ENCODE measurements at regions not wholly inside any gene's neighbourhood (a gene's known extent, or its start where the extent isn't known, plus 50 kb on each side); places are given as distances from the start of the nearest gene placed in this dataset.
"Not testable (repeated sequence)": the region's sequence is repeated elsewhere in the genome, so short reads cannot be mapped to it uniquely, and the experiment has no call there.

DNA sequence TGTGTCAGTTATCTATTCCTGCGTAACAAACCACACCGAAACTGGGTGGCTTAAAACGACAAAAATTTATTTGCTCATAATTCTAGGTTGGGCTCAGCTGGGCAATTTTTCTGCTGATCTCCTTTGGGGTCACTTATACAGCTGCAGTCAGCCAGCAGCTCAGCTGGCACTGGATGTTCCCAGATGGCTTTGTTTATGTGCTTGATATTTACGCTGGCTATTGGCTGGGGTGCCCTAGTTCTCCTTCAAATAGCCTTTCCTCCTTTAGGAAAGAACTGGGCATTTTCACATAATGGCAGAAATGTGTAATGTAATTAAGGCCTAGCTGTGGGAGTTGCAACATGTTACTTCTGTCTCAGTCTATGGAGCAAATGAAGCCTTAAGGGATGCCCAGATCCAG lies 142.2 kb downstream of the B3GNT2 start:
- H3K4me1 ChIP-seq (ENCODE audit: control insufficient read depth, insufficient read depth, low read length), result peaks cover 5% of the 10 kb centered on the region
- H3K27me3 ChIP-seq (ENCODE audit: control insufficient read depth, insufficient read depth, low read length), result no peaks in the 10 kb centered on the region
- H3K4me3 ChIP-seq (ENCODE audit: low read length), result no peak overlapping the region
- H3K9ac ChIP-seq (ENCODE audit: low read length), result no peak overlapping the region
- no peak overlapping the region for H3K27ac ChIP-seq (ENCODE audit: low read depth, low read length)
- H3K36me3 ChIP-seq (ENCODE audit: control insufficient read depth, insufficient read depth, low read length), result no peaks in the 10 kb centered on the region

DNA sequence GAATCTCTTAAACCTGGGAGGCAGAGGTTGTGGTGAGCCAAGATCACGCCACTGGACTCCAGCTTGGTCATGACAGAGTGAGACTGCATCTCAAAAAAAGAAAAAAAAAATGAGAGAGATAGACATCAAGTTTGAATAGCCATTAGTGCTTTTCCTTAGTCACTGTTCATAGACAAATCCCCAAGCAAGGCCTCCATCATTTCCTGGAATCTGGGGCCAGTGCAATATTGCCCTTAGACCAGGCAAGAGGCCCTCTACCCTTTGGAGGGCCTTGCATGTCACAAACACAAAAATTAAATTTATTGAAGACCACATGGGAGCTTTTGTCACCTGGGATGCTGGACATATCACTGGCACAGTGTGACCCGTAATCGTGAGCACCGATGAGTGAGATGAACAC lies 141.5 kb downstream of the B3GNT2 start:
- H3K4me1 ChIP-seq (ENCODE audit: control insufficient read depth, insufficient read depth, low read length), result peaks cover 5% of the 10 kb centered on the region
- H3K27me3 ChIP-seq (ENCODE audit: control insufficient read depth, insufficient read depth, low read length), result no peaks in the 10 kb centered on the region
- no peaks in the 10 kb centered on the region for H3K36me3 ChIP-seq (ENCODE audit: control insufficient read depth, insufficient read depth, low read length)

DNA sequence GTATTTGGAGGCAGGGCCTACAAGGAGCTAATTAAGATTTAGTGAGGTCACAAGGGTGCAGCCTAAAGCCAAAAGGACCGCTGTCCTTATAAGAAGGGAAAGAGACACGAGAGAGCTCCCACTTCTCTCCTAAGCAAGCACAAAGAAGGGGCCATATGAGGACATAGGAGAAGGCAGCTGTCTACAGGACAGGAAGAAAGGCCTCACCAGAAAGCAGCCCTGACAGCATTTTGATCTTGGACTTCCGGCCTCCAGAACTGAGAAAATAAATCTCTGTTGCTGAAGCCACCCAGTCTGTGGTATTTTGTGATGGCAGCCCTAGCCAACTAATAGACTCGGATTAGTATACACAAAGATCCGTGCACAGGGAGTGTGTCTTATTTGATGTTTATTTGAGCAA lies 139.7 kb downstream of the B3GNT2 start:
- Histone ChIP-seq H3K27ac (ENCODE audit: low read depth, low read length) (no peak overlapping the region), H3K9ac (ENCODE audit: low read length) (no peak overlapping the region), H3K27me3 (ENCODE audit: control insufficient read depth, insufficient read depth, low read length) (no peaks in the 10 kb centered on the region), H3K4me3 (ENCODE audit: low read length) (no peak overlapping the region), H3K36me3 (ENCODE audit: control insufficient read depth, insufficient read depth, low read length) (no peaks in the 10 kb centered on the region), H3K4me1 (ENCODE audit: control insufficient read depth, insufficient read depth, low read length) (no peaks in the 10 kb centered on the region)

More for the DNA sequence above, 141.5 kb downstream of the B3GNT2 start:
- no peak overlapping the region for H3K9ac ChIP-seq (ENCODE audit: low read length)
- H3K4me3 ChIP-seq (ENCODE audit: low read length), result no peak overlapping the region
- H3K27ac ChIP-seq (ENCODE audit: low read depth, low read length), result no peak overlapping the region

DNA sequence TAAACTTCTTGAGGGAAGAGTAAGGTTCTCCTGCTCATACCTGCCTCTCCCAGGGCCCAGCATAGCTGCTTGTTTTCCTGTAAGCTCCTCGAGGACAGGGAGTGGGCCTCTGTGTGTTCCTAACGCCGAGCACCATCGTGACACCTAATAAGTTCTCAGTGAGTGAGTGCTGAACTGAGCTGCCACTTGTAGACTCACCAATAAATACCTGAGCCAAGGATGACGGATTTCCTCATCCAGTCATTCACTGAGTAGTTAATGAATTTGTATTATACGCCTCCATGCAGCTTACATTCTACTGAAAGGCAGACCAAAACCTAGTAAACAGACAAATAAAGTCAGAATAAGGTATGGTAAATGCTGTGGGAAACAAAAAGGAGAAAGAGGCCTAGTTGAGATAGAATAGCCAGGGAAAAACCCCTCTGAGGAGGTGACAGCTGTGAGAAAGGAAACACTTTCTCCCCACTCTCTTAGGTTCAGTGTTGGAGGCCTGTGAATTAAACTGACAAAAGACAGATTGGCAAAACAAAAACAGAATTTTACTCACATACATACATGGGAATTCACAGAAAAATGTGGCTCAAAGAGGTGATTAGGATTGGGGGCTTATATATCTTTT lies 138.6 kb downstream of the B3GNT2 start:
- Histone ChIP-seq H3K27ac (ENCODE audit: low read depth, low read length) (no peak overlapping the region), H3K27me3 (ENCODE audit: control insufficient read depth, insufficient read depth, low read length) (no peaks in the 10 kb centered on the region), H3K36me3 (ENCODE audit: control insufficient read depth, insufficient read depth, low read length) (no peaks in the 10 kb centered on the region), H3K4me1 (ENCODE audit: control insufficient read depth, insufficient read depth, low read length) (no peaks in the 10 kb centered on the region), H3K9ac (ENCODE audit: low read length) (no peak overlapping the region), H3K4me3 (ENCODE audit: low read length) (no peak overlapping the region)

DNA sequence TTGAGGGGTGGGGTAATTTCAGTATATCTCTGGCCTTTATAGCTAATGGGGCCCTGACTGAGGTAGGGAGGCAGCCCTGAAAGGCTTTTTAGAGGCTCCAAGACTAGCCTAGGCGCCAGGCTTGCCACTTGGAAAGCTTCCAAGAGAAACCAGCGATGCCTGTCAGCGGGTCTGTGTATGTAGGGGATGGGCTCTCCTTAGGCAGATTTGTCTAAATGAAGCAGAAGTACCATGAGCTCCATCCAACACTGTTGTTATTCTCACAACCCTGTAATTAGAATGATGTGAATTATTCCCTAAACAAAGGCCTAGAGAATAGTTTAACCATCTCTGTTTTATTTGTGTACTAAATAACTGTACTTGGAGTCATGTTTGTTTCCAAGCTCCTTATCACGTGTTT lies 138.1 kb downstream of the B3GNT2 start:
- Histone ChIP-seq H3K4me1 (ENCODE audit: control insufficient read depth, insufficient read depth, low read length) (no peaks in the 10 kb centered on the region), H3K36me3 (ENCODE audit: control insufficient read depth, insufficient read depth, low read length) (no peaks in the 10 kb centered on the region), H3K27me3 (ENCODE audit: control insufficient read depth, insufficient read depth, low read length) (no peaks in the 10 kb centered on the region), H3K9ac (ENCODE audit: low read length) (no peak overlapping the region), H3K4me3 (ENCODE audit: low read length) (no peak overlapping the region), H3K27ac (ENCODE audit: low read depth, low read length) (no peak overlapping the region)

DNA sequence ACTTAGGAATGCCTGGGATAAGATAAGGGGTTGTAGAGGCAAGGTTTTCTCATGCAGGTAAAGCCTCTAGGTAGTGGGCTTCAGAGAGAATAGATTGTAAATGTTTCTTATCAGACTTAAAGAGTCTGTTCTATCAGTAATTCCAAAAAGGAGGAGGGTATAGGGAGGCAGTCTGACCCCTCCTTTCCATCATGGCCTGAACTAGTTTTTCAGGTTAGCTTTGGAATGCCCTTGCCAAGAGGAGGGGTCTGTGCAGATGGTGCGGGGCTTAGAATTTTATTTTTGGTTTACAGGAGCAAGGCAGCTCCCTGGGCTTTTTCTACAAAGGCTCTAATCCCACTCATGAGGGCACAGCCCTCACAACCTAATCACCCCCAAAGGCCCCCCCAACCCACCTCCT lies 135.0 kb downstream of the B3GNT2 start:
- H3K9ac ChIP-seq (ENCODE audit: low read length), result no peak overlapping the region
- no peaks in the 10 kb centered on the region for H3K36me3 ChIP-seq (ENCODE audit: control insufficient read depth, insufficient read depth, low read length)
- H3K4me1 ChIP-seq (ENCODE audit: control insufficient read depth, insufficient read depth, low read length), result no peaks in the 10 kb centered on the region
- H3K27me3 ChIP-seq (ENCODE audit: control insufficient read depth, insufficient read depth, low read length), result no peaks in the 10 kb centered on the region
- no peak overlapping the region for H3K27ac ChIP-seq (ENCODE audit: low read depth, low read length)
- no peak overlapping the region for H3K4me3 ChIP-seq (ENCODE audit: low read length)

DNA sequence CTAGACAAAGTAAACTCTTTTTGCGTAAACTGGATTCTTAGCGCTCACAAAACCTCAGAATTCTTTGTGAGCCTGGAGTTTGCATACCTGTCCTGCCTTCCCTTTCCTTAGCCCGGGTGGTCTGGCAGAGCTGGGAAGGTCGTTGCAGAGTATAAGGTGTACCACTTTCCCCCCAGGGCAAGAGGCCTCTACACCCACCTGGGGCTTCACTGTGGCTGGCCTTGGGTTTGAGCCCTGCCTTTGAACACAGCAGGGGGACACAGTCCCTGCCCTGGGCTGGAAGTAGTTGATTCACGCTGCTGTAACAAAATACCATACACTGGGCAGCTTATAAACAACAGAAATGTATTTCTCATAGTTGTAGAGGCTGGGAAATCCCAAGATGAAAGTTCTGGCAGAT lies 133.9 kb downstream of the B3GNT2 start:
- no peak overlapping the region for H3K4me3 ChIP-seq (ENCODE audit: low read length)
- no peaks in the 10 kb centered on the region for H3K4me1 ChIP-seq (ENCODE audit: control insufficient read depth, insufficient read depth, low read length)
- H3K27ac ChIP-seq (ENCODE audit: low read depth, low read length), result no peak overlapping the region
- no peak overlapping the region for H3K9ac ChIP-seq (ENCODE audit: low read length)
- no peaks in the 10 kb centered on the region for H3K27me3 ChIP-seq (ENCODE audit: control insufficient read depth, insufficient read depth, low read length)
- no peaks in the 10 kb centered on the region for H3K36me3 ChIP-seq (ENCODE audit: control insufficient read depth, insufficient read depth, low read length)

DNA sequence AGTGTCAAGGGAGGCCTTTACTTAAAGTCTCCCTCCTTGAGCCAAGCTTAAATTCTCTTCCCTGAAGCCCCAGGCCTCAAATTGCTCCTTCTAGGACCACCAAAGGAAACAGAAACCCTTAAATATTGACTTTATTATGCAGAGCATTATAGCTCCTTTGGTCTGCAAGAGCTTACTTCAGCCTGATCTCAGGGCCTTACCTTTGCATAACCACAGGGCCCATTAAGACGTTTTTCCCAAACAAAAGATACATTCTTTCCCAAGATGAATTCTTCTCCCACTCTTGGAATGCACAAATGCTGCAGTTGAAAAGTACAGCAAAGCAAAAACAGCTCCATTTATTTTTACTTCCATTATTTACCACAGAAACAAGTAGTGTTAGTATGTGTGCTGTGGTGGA lies 130.8 kb downstream of the B3GNT2 start:
- no peaks in the 10 kb centered on the region for H3K4me1 ChIP-seq (ENCODE audit: control insufficient read depth, insufficient read depth, low read length)
- H3K36me3 ChIP-seq (ENCODE audit: control insufficient read depth, insufficient read depth, low read length), result no peaks in the 10 kb centered on the region
- no peaks in the 10 kb centered on the region for H3K27me3 ChIP-seq (ENCODE audit: control insufficient read depth, insufficient read depth, low read length)
- no peak overlapping the region for H3K9ac ChIP-seq (ENCODE audit: low read length)
- no peak overlapping the region for H3K27ac ChIP-seq (ENCODE audit: low read depth, low read length)
- no peak overlapping the region for H3K4me3 ChIP-seq (ENCODE audit: low read length)

DNA sequence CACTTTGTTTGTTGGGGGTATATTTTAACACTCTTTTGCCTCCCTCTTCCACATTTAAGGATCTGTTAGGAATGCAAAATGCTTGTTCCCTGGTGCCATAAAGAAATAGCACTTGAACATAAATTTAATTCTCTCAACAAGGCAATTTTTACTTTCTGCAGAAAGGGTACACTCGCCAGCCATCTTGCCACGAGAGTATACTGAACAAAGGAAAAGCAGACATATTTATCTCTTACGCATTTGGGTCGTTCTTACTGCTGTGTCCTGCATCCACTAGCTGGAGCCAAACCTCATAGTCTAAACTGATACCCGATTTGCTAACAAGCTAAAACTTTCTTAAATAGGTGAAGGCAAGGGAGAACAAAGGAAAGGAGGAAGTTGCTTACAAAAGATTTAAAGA lies 129.5 kb downstream of the B3GNT2 start:
- Histone ChIP-seq H3K27me3 (ENCODE audit: control insufficient read depth, insufficient read depth, low read length) (no peaks in the 10 kb centered on the region), H3K9ac (ENCODE audit: low read length) (no peak overlapping the region), H3K36me3 (ENCODE audit: control insufficient read depth, insufficient read depth, low read length) (no peaks in the 10 kb centered on the region), H3K4me3 (ENCODE audit: low read length) (no peak overlapping the region), H3K4me1 (ENCODE audit: control insufficient read depth, insufficient read depth, low read length) (no peaks in the 10 kb centered on the region), H3K27ac (ENCODE audit: low read depth, low read length) (no peak overlapping the region)

DNA sequence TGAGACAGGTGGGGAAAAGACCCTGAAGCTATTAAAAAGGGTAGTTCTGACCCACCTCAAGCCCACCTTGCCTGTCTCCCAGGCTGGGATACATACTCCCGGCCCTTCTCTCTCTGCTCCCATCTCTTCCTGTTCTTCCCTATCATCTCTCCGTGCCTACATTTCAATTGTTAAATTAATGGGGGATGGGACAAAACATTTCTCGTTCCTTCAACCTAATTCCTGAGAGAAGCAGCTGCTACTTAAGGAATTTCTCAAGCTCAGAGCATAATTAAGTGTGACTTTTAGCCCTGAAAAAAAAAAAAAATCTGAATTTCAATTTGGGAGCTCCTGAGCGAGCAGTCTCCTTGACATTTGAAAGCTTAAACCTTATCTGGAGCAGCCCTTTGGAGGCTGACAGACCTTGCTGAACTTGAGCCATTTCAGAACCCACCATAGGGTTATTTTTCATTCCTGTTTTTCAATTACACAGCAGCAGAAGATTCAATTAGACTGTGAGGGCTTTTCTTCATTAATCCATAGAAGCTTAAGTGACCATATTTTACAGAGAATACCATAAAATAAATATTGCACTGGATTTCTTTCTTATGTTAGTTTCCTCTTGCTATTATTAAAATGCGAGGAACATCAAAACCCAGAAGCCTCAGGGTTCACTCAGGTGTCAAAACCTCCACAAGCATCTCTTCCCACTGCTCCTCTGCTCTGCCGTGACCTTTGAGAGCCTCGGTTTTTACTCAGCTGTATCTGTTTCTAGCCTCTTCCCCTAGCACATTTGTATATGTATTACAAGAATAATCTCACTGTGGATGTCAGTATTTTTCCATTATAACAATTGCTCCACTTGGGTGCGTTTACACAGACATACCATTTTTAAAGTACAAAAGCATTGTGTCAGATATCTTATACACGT lies 125.7 kb downstream of the B3GNT2 start:
- H3K27me3 ChIP-seq (ENCODE audit: control insufficient read depth, insufficient read depth, low read length), result no peaks in the 10 kb centered on the region

DNA sequence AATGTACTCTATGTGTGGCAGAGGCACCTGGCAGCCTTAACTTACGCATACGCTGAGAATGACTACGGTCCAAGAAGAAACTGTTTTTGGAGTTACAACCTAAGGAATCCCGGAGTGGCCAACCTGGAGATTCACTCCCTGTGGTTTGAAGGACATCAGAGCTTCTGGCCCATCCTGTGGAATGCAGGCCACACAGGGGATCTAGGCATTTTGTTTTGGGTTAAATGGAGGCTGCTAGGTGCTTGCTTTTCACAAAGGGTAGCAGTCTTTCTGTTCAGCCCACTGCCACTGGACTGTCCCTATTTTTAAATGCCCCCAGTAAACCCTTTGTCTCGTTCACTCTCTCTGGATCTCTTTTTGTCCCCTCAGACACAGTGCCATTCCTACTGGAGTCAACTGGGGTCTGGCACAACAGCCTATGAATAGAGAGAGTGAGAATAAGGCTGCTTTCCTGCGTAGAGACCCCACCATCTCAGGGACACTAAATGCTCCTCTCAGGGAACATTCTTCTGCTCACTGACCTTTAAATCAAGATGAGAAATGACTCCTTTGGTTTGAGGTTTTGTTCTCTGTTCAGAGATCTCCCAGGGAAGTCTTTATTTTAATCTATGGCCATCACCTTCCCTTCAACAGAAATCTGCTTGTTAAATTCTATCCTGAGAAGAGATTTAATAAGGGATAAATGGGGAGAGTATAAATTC lies 124.9 kb downstream of the B3GNT2 start:
- H3K4me3 ChIP-seq (ENCODE audit: low read length), result no peak overlapping the region
- no peak overlapping the region for H3K9ac ChIP-seq (ENCODE audit: low read length)
- H3K36me3 ChIP-seq (ENCODE audit: control insufficient read depth, insufficient read depth, low read length), result no peaks in the 10 kb centered on the region
- H3K4me1 ChIP-seq (ENCODE audit: control insufficient read depth, insufficient read depth, low read length), result no peaks in the 10 kb centered on the region
- no peaks in the 10 kb centered on the region for H3K27me3 ChIP-seq (ENCODE audit: control insufficient read depth, insufficient read depth, low read length)
- H3K27ac ChIP-seq (ENCODE audit: low read depth, low read length), result no peak overlapping the region

More for the DNA sequence above, 125.7 kb downstream of the B3GNT2 start:
- H3K36me3 ChIP-seq (ENCODE audit: control insufficient read depth, insufficient read depth, low read length), result no peaks in the 10 kb centered on the region
- no peak overlapping the region for H3K9ac ChIP-seq (ENCODE audit: low read length)
- no peak overlapping the region for H3K4me3 ChIP-seq (ENCODE audit: low read length)
- H3K4me1 ChIP-seq (ENCODE audit: control insufficient read depth, insufficient read depth, low read length), result no peaks in the 10 kb centered on the region
- no peak overlapping the region for H3K27ac ChIP-seq (ENCODE audit: low read depth, low read length)

DNA sequence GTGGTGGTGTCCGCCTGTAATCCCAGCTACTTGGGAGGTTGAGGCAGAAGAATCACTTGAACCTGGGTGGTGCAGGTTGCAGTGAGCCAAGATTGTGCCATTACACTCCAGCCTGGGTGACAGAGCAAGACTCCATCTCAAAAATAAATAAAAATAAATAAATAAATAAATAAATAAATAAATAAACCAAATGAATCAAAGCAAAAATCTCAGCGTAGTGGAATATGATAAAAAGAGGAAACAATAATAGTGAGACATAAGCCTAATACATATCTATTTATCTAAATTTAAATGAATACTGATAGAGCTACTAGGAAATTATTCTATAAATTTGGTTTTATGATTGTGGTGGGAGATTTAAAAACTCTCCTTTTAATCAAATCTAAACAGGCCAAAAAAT lies 124.2 kb downstream of the B3GNT2 start:
- H3K27me3 ChIP-seq (ENCODE audit: control insufficient read depth, insufficient read depth, low read length); H3K36me3 ChIP-seq (ENCODE audit: control insufficient read depth, insufficient read depth, low read length); H3K9ac ChIP-seq (ENCODE audit: low read length); H3K4me1 ChIP-seq (ENCODE audit: control insufficient read depth, insufficient read depth, low read length); H3K4me3 ChIP-seq (ENCODE audit: low read length); H3K27ac ChIP-seq (ENCODE audit: low read depth, low read length): not testable (repeated sequence)

All from rectal smooth muscle tissue (tissue), 1 donor.